DOHH2 (cell line): ENCODE measurements at regions not wholly inside any gene's neighbourhood (a gene's known extent, or its start where the extent isn't known, plus 50 kb on each side); places are given as distances from the start of the nearest gene placed in this dataset.

Experiments
- CTCF ChIP-seq: fragments of 200-600 bp; sonication (generic); IDR thresholded peaks from one replicate; pipeline ENCODE4 v1.5.1; 2014; ENCODE audit warnings: antibody characterized with exemption, mild to moderate bottlenecking, low read depth, low read length; ENCODE audit not compliant: poor library complexity, severe bottlenecking
- EZH2phosphoT487 ChIP-seq: fragments of 200-600 bp; sonication (generic); IDR thresholded peaks from 2 replicates; pipeline ENCODE4 v1.6.1; 2017; ENCODE audit warnings: borderline replicate concordance, mild to moderate bottlenecking, antibody characterized with exemption, low read length, moderate library complexity, mixed read lengths

- TF ChIP-seq CTCF (no peak), EZH2phosphoT487 (no peak)
Measured at GRCh38 chr2:224126003-224126402, 86.9 kb upstream of the SERPINE2 start.
